ENCODE measurements at regions not wholly inside any gene's neighbourhood (a gene's known extent, or its start where the extent isn't known, plus 50 kb on each side); places are given as distances from the start of the nearest gene placed in this dataset.
"Not testable (repeated sequence)": the region's sequence is repeated elsewhere in the genome, so short reads cannot be mapped to it uniquely, and the experiment has no call there.

DNA sequence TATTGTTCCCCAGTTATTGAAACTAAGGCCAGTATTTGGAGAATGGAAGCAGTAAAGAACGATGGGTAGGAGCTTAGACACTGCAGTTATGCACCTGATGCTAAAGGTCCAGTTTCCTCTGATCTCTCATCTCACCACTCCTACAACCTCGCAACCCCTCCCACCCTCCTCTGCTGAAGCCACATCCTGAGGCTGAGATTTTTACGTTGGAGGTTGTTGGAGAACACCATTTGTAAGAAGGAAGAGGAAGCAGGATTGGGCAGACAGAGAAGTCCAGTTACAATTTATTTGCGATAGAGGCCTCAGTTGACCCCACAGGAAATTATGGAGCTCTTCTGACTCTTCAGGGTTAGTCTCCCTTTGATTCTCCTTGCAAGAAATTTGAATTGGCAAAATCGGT lies 54.3 kb upstream of the NDUFV2 start:
- no peak overlapping the region for H3K4me3 ChIP-seq (replicated peaks in 1 of 3)
- 87 to 88% methylated on average over 5 of the region's 5 CpGs for WGBS, 2 donors
- H3K9me3 ChIP-seq, result no peaks in the 10 kb centered on the region
- no peak for TF ChIP-seq POLR2A (IDR thresholded peaks at IDR 0.05)
- TF ChIP-seq, protein P1, sequence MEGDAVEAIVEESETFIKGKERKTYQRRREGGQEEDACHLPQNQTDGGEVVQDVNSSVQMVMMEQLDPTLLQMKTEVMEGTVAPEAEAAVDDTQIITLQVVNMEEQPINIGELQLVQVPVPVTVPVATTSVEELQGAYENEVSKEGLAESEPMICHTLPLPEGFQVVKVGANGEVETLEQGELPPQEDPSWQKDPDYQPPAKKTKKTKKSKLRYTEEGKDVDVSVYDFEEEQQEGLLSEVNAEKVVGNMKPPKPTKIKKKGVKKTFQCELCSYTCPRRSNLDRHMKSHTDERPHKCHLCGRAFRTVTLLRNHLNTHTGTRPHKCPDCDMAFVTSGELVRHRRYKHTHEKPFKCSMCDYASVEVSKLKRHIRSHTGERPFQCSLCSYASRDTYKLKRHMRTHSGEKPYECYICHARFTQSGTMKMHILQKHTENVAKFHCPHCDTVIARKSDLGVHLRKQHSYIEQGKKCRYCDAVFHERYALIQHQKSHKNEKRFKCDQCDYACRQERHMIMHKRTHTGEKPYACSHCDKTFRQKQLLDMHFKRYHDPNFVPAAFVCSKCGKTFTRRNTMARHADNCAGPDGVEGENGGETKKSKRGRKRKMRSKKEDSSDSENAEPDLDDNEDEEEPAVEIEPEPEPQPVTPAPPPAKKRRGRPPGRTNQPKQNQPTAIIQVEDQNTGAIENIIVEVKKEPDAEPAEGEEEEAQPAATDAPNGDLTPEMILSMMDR (IDR thresholded peaks at IDR 0.05), result no peak
- H3K27me3 ChIP-seq, result no peaks in the 10 kb centered on the region
- H3K4me1 ChIP-seq, result no peaks in the 10 kb centered on the region
- intact Hi-C loops (cut with DNase I), result no loop called here
- no peak for DNase-seq
- no peaks in the 10 kb centered on the region for H3K36me3 ChIP-seq
- no peak overlapping the region for H3K27ac ChIP-seq

DNA sequence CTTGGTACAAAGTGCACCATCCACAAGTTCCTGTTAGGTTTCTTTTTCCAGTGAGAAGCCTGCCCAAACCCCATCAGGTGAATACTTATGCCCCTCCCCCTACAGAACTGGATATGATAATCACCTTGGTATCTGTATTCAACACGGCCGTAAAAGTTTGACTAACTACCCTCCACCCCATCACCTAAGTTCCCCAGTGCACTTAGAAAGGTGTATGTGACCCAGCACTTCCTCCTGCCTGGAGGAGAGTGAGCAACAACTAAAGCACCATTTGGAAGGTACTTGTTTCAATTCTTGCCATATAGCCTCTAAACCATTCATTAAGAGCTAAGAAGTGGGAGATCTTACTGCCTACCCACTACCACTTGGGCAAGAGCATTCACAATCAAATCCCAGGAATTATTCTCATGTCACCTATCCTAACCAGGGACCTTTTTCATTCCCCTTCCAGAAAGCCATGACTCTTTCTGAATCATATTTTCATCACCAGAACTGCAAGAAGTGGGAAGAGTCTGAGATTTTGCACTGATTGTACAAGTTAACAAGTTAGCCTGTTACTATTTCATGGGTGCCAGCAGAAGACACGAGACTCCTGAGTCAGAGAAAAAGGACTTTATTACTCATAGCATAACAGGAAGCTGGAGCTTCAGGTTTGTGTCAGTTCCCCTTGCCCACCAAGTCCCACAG lies 53.5 kb upstream of the NDUFV2 start:
- 84 to 92% methylated on average over 3 of the region's 3 CpGs for WGBS, 2 donors
- no peak overlapping the region for H3K4me3 ChIP-seq (replicated peaks in 1 of 3)
- DNase-seq, result no peak
- TF ChIP-seq POLR2A (IDR thresholded peaks at IDR 0.05), result no peak
- TF ChIP-seq, protein P1 (IDR thresholded peaks at IDR 0.05), result no peak
- no peaks in the 10 kb centered on the region for H3K27me3 ChIP-seq
- no peaks in the 10 kb centered on the region for H3K4me1 ChIP-seq
- no peak overlapping the region for H3K27ac ChIP-seq
- intact Hi-C loops (cut with DNase I), result no loop called here
- no peaks in the 10 kb centered on the region for H3K36me3 ChIP-seq
- no peaks in the 10 kb centered on the region for H3K9me3 ChIP-seq

DNA sequence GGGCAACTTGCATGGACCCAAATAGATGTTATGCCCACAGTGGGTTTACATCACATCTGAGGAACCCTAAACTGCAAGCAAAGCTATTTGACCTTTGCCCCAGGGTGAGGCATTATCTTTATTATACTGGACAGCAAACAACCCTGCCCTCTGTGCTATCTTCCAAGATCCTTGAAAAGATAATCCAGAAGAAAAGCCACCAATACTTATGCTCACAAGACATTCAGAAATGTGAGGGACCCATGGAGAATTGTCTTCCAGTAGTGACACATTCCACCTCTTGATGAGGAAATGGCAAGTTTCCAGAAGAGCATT lies 53.0 kb upstream of the NDUFV2 start:
- TF ChIP-seq, protein P1 (IDR thresholded peaks at IDR 0.05), result no peak
- no peak for TF ChIP-seq POLR2A (IDR thresholded peaks at IDR 0.05)
- DNase-seq, result no peak
- H3K36me3 ChIP-seq, result no peaks in the 10 kb centered on the region
- intact Hi-C loops (cut with DNase I), result no loop called here
- H3K9me3 ChIP-seq, result no peaks in the 10 kb centered on the region
- H3K4me1 ChIP-seq, result no peaks in the 10 kb centered on the region
- H3K4me3 ChIP-seq (replicated peaks in 1 of 3), result no peak overlapping the region
- no peaks in the 10 kb centered on the region for H3K27me3 ChIP-seq
- no peak overlapping the region for H3K27ac ChIP-seq

DNA sequence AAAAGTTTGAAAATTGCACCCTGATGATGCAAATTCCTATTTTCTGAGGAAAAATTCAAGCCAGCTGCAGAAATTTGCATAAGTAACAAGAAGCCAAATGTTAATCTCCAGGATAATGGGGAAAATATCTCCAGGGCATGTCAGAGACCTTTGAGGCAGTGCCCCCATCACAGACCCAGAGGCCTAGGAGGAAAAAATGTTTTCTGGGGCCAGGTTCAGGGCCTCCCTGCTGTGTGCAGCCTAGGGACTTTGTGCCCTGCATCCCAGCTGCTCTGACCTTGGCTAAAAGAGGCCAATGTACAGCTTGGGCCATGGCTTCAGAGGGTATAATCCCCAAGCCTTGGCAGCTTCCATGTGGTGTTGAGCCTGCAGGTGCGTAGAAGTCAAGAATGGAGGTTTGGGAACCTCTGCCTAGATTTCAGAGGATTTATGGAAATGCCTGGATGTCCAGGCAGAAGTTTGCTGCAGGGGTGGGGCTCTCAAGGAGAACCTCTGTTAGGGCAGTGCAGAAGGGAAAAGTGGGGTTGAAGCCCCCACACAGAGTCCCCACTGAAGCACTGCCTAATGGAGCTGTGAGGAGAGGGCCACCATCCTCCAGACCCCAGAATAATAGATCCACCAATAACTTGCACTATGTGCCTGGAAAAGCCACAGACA lies 51.7 kb upstream of the NDUFV2 start:
- H3K36me3 ChIP-seq; intact Hi-C loops (cut with DNase I); H3K4me1 ChIP-seq; DNase-seq; H3K4me3 ChIP-seq (replicated peaks in 1 of 3); H3K27me3 ChIP-seq; H3K27ac ChIP-seq; H3K9me3 ChIP-seq: not testable (repeated sequence)
- 92 to 100% methylated on average over 1 of the region's 1 CpG for WGBS, 2 donors

All from thyroid gland (tissue), 4 donors.